GM18499 (cell line): ENCODE measurements at regions not wholly inside any gene's neighbourhood (a gene's known extent, or its start where the extent isn't known, plus 50 kb on each side); places are given as distances from the start of the nearest gene placed in this dataset.

Experiments
- ATAC-seq: cut with Tn5 transposase; IDR thresholded peaks from one replicate; pipeline ENCODE4 v1.9.1; 2021; ENCODE audit warnings: moderate number of reproducible peaks; ENCODE audit not compliant: insufficient read depth, unreplicated experiment

GRCh38 chr9:107614765-107615164 lies 125.2 kb upstream of the KLF4 start:
- ATAC-seq: no peak

- ATAC-seq: no peak
These were observed 123.8 kb upstream of the KLF4 start for GRCh38 chr9:107613321-107613720.

DNA sequence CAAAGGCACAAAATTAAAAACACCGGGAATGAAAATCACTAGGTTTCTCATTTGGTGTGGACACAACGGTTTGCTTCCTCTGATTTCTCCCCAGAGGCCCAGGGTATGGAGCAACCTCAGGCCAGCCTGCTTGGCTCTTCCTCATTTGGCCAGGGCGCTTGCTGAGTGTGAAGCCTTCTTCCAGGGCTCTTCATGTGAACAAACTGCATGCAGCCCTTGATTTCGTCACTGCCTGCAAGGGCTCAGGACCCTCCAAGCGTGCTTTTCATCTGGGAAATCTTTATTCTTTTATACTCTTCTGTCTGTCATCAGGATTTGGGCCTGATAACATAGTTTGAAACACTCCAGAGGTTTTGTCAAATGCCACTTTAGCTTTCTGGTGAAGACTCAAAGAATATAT lies 122.6 kb upstream of the KLF4 start:
- ATAC-seq: no peak

GRCh38 chr9:107609547-107609946 lies 120.0 kb upstream of the KLF4 start:
- no peak for ATAC-seq

- no peak for ATAC-seq
These were observed 116.7 kb upstream of the KLF4 start for GRCh38 chr9:107606149-107606790.

- ATAC-seq: no peak
These were observed 115.5 kb upstream of the KLF4 start for GRCh38 chr9:107605041-107605440.

DNA sequence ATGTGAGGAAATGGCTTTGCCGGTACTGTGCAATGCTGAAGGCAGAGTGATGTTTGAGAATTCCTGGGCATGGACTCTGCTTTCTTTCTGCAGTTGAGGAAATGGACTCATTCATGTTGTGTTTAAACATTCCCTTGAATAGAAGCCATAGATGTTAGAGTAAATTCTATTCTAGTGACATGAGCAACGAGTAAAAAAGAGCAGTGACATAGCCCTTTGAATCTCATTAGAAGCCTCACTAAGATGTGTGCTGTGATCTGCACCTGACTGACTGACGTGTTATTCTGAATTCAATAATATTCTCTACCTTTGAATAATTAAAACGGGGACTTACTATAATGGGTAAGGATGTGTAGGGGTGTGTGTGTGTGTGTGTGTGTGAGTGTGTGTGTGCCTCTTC lies 113.7 kb upstream of the KLF4 start:
- ATAC-seq: no peak

DNA sequence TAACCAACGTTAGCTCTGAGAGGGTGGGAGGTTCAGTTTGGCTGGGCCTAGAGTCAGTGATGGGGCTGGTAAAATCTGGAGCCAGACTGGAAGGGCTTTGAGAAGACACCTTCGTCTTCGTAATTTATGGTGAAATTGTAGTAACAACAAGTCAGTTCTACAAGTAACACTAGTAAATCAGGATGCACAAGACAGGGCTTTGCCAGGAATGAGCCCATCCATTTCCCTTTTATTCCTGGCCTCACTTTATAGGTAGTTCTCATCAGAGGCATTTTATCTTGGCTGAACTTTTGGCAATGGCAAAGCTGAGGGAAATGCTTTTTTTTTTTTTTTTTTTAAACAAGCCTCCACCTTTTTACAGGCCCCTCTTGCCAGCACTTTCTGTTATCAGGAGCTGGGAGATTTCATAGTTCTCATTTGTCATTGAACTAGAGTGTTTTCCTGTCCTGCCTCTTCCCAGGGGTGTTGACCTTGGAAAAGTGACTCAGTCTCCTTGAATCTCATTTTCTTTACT lies 110.5 kb upstream of the KLF4 start:
- no peak for ATAC-seq

DNA sequence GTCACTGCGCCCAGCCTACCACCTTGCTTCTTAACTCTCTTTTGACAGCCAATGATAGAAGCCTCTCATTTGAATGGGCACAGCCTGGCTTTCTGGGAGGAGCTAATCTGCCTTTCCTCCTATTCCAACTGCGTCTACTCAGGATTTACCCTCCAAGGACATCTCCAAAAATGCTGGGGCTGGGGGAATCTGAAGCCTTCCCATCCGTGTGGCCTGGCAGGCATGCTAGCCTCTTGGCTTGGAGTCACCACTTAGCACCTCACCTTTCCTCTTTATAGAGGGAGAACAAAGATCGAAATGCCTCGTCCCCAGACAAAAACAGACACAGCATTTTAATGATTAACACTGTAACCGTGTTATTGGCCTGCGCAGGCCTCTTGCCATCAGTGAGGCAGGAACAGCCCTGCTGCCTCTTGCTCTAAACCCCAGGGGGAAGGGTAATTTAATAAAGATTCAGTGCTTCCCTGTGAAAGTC lies 108.2 kb upstream of the KLF4 start:
- no peak for ATAC-seq

- no peak for ATAC-seq
These were observed 105.5 kb upstream of the KLF4 start for GRCh38 chr9:107594908-107595530.

GRCh38 chr9:107593224-107593870 lies 103.8 kb upstream of the KLF4 start:
- no peak for ATAC-seq

DNA sequence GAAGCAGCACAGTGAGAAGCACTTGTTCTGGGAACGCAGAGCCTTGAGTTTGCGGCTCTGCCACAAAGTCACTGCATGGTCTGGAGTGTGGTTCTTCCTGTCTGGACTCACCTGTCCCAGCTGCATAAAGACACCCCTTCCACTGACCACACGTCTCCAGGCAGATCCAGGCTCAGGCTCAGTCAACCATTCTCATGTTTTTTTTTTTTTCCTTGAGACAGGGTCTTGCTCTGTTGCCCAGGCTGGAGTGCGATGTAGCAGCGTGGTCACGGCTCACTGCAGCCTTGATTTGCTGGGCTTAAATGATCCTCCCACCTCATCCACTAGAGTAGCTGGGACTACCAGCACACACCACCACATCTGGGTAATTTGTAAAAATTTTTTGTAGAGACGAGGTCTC lies 102.9 kb upstream of the KLF4 start:
- no peak for ATAC-seq

DNA sequence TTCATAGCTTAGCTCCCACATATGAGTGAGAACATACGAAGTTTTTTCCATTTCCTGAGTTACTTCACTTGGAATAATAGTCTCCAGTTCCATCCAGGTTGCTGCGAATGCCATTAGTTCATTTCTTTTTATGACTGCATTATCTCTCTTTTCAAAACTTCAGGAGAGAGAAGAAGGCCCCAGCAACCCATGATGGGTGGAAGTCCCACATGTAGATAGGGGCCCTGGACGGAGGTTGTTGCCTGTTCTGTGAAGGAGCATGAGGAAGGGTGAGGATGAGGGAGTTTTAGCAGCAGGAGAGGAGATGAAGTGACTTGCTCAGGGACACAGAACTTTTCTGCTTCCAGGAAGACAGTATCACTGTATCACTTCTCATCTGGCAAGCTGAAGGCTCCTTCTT lies 102.2 kb upstream of the KLF4 start:
- no peak for ATAC-seq

DNA sequence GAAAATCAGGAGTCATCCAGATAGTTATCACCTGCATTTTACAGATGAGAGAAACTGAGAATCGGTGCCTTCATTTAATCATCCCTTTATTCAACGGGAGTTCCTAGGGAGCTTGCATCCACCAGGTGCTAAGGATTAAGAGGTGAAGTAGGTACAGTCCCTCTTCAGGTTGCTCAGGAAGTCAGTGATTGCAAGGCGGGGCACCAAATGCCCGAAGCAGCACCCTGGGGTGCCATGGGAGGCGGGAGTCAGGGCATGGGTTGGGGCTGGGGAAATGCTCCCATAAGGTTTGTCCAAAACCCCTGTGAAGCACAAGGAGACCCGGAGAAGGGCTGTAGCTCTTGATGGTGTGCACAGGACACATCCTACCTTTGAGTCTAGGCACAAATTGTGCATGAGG lies 98.8 kb upstream of the KLF4 start:
- no peak for ATAC-seq

- no peak for ATAC-seq
These were observed 97.8 kb upstream of the KLF4 start for GRCh38 chr9:107587191-107587963.

DNA sequence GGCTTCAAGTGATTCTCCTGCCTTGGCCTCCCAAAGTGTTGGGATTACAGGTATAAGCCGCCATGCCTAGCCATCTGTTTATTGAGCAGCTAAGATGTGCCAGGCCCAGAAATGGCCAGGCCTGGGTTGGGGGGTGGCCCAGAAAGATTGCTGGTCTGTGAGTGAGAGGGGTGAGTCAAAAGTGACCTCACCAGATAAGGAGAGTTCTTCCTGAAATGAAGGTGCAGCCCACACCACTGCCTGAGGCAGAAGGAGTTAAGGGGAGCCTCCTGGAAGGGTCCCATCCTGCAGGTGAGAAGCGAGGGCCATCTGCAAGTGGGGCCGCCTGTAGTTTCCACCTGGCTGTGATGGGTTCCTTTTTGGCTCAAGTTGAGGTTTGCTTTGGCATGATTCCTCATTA lies 96.9 kb upstream of the KLF4 start:
- no peak for ATAC-seq

DNA sequence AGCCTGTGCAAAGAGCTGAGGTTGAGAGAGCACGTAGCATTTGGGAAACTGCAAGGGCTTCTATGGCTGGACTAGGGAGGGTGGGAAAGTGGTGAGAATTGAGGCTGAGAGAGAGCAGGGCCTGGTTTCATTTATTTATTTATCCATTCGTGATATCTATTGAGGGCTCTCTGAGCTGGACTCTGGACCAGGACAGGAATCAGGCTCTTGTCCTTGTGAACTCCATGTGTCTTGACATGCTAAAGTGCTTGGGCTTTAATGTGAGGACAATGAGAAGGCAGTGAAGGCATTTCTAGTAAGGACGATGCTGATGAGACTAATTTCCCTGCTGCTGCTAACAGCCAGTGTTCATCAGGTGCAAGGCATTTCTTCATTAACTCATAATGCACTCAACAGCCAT lies 95.9 kb upstream of the KLF4 start:
- ATAC-seq: no peak

DNA sequence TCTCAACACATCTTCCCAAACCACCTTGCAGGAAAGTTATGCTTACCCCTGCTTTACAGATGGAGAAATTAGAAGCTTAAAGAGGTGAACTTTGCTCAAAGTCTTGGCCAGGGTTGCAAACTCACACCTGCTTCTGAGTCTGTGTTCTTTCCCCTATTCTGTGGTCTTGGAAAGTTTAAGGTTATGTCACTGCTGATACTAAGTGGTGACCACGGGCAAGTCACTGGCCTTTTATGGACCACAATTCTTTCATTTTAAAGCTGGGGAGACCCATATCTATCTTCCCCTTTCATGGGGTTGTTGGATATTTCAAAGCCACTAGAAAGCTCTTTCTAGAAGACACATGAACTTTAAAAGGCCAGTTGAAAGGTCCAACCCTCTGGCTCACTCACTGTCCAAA lies 95.4 kb upstream of the KLF4 start:
- ATAC-seq: no peak

GRCh38 chr9:107584186-107584585 lies 94.6 kb upstream of the KLF4 start:
- no peak for ATAC-seq

DNA sequence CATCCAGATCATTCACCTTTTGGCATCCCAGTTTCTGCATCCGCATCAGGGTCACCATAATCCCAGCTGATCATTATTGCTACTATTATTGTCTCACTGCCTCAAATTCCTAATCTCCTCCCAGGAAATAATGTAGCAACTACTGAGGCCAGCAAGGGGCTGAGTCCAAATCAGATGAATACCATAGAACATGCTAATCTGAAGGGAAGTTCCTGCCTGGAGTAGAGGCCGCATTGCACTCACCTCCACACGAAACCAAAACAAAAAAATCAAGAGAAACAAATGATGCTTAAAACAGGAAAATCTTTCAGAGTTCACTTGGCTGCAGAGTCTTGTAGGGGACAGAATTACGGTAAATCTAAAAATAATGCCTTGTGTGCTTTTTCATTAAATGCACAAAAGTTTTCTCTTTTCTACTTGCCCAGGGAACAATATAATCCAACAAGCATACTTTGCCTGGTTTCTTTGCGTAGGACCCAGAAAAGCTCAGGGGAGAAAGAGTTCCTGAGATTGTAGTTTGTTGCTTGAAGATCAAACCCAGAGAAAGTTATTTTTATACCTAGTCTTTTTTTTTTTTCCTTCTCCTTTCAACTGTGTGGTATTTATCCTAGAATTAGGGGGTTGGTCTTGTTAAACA lies 87.7 kb upstream of the KLF4 start:
- ATAC-seq: no peak
